GM12878 (cell line): ENCODE measurements at regions not wholly inside any gene's neighbourhood (a gene's known extent, or its start where the extent isn't known, plus 50 kb on each side); places are given as distances from the start of the nearest gene placed in this dataset.

Source experiments
- ATAC-seq: fragments of 200-7000 bp; cut with Tn5 transposase; 3 replicates; pipeline ENCODE4 v1.9.1; 2020; ENCODE audit warnings: mild to moderate bottlenecking, moderate library complexity
- BruUV-seq: library from RNA; stranded (reverse); fragments of 400-500 nt; replicated peaks from 2 replicates; lab custom pipeline; 2021; lab: Mats Ljungman, UMichigan
- CTCF ChIA-PET: fragments of 300-600 bp; sonication (Branson Sonifier 250); formaldehyde crosslinking; extraction: SDS; loops from one replicate; lab custom pipeline; 2021; ENCODE audit warnings: inconsistent platforms; lab: Yijun Ruan, JAX
- POLR2A ChIA-PET: fragments of 350-600 bp; formaldehyde crosslinking; extraction: SDS; loops from one replicate; lab custom pipeline; 2021; ENCODE audit warnings: inconsistent platforms; lab: Charles Lee
- RAD21 ChIA-PET: fragments of 300-600 bp; sonication (Branson Sonifier 250); formaldehyde crosslinking; loops from one replicate; lab custom pipeline; 2023; ENCODE audit warnings: antibody characterized with exemption; ENCODE audit not compliant: unreplicated experiment; lab: Charles Lee
- SMC1A ChIA-PET: fragments of 300-600 bp; sonication (Branson Sonifier 250); formaldehyde crosslinking; loops from one replicate; lab custom pipeline; 2023; ENCODE audit not compliant: unreplicated experiment, uncharacterized antibody; lab: Charles Lee
- DNase-seq: peaks from one replicate; pipeline ENCODE4 v3.0.0-alpha.2; 2011; ENCODE audit warnings: low read depth, low spot score
- FAIRE-seq: peaks from 3 replicates; lab custom pipeline; 2011; peaks lifted over from hg19 to GRCh38; lab: Jason Lieb, UNC
- H2AFZ ChIP-seq: 2 replicates; pipeline ENCODE4 v1.6.0; 2011; ENCODE audit warnings: low read depth, low read length, control low read depth; ENCODE audit not compliant: control insufficient read depth
- H3K27ac ChIP-seq: 2 replicates; pipeline ENCODE4 v1.5.1; 2011; ENCODE audit warnings: control low read depth; ENCODE audit not compliant: control insufficient read depth, insufficient read depth
- H3K27me3 ChIP-seq, 2 experiments: replicated peaks in 1 of 2; 2 replicates each; pipeline versions ENCODE4 v1.6.0 to v1.6.1; 2011; ENCODE audit warnings: low read length in 1 of 2; ENCODE audit not compliant: control insufficient read depth in 2 of 2, insufficient read depth in 2 of 2
- H3K36me3 ChIP-seq, 2 experiments: 2 replicates each; pipeline ENCODE4 v1.5.1; 2011; ENCODE audit warnings: low read length in 1 of 2; ENCODE audit not compliant: control insufficient read depth in 2 of 2, insufficient read depth in 2 of 2
- H3K4me1 ChIP-seq: 2 replicates; pipeline ENCODE4 v1.6.1; 2011; ENCODE audit warnings: mild to moderate bottlenecking, low read length, moderate library complexity, mixed read lengths; ENCODE audit not compliant: control insufficient read depth, insufficient read depth
- H3K4me2 ChIP-seq: 2 replicates; pipeline ENCODE4 v1.6.0; 2011; ENCODE audit warnings: control low read depth; ENCODE audit not compliant: control insufficient read depth, insufficient read depth
- H3K4me3 ChIP-seq: fragments of 200-600 bp; sonication (generic); 2 replicates; pipeline ENCODE4 v1.5.1; 2016
- H3K79me2 ChIP-seq: 2 replicates; pipeline ENCODE4 v1.6.0; 2011; ENCODE audit warnings: low read length; ENCODE audit not compliant: control insufficient read depth, insufficient read depth
- H3K9ac ChIP-seq: 2 replicates; pipeline ENCODE4 v1.8.0; 2011; ENCODE audit warnings: low read length, control low read depth, mixed read lengths; ENCODE audit not compliant: control insufficient read depth, insufficient read depth
- H3K9me3 ChIP-seq: replicated peaks from 3 replicates; pipeline ENCODE4 v1.5.1; 2011; ENCODE audit warnings: mild to moderate bottlenecking, low read length; ENCODE audit not compliant: control insufficient read depth, insufficient read depth
- H4K20me1 ChIP-seq: 2 replicates; pipeline ENCODE4 v1.6.0; 2011; ENCODE audit not compliant: control insufficient read depth, insufficient read depth
- CREM ChIP-seq: IDR thresholded peaks from 2 replicates; pipeline ENCODE4 v1.6.1; 2014; ENCODE audit warnings: antibody characterized with exemption, low read depth
- EGR1 ChIP-seq, 2 experiments: IDR thresholded peaks; 1 replicate in 1 of 2; 2 replicates in 1 of 2; pipeline ENCODE4 v1.6.1; 2011 to 2012; ENCODE audit warnings: low read depth in 2 of 2, low read length in 2 of 2, borderline replicate concordance in 1 of 2, mild to moderate bottlenecking in 1 of 2, moderate library complexity in 1 of 2
- ETV6 ChIP-seq, 2 experiments: fragments of 450-650 bp in 1 of 2; IDR thresholded peaks in 1 of 2; conservative IDR thresholded peaks in 1 of 2; 2 replicates each; pipeline ENCODE4 v1.6.1; 2014; ENCODE audit warnings: antibody characterized with exemption in 1 of 2, borderline replicate concordance in 1 of 2, low read depth in 1 of 2, mild to moderate bottlenecking in 1 of 2, moderate library complexity in 1 of 2
- FOXK2 ChIP-seq: fragments of 450-650 bp; IDR thresholded peaks from 2 replicates; pipeline ENCODE4 v1.6.1; 2017; ENCODE audit warnings: mild to moderate bottlenecking, moderate library complexity
- GABPA ChIP-seq: IDR thresholded peaks from 2 replicates; pipeline ENCODE4 v1.6.1; 2014; ENCODE audit warnings: antibody characterized with exemption, low read depth, mild to moderate bottlenecking, inconsistent platforms
- JUNB ChIP-seq: IDR thresholded peaks from 2 replicates; pipeline ENCODE4 v1.6.1; 2016; ENCODE audit warnings: antibody characterized with exemption, mild to moderate bottlenecking
- KAT2A ChIP-seq: conservative IDR thresholded peaks from 2 replicates; pipeline ENCODE4 v1.6.1; 2011; ENCODE audit warnings: low read depth, low read length; ENCODE audit not compliant: control insufficient read depth
- MEF2A ChIP-seq: IDR thresholded peaks from 2 replicates; pipeline ENCODE4 v1.6.1; 2011; ENCODE audit warnings: low read depth, mild to moderate bottlenecking, low read length, moderate library complexity; ENCODE audit not compliant: insufficient read depth
- MTA2 ChIP-seq: fragments of 450-650 bp; IDR thresholded peaks from 2 replicates; pipeline ENCODE4 v1.6.1; 2016; ENCODE audit warnings: low read depth, mild to moderate bottlenecking, moderate library complexity
- NR2C1 ChIP-seq: fragments of 450-650 bp; IDR thresholded peaks from 2 replicates; pipeline ENCODE4 v1.6.1; 2017; ENCODE audit warnings: antibody characterized with exemption, mild to moderate bottlenecking, moderate library complexity
- PAX8 ChIP-seq: fragments of 450-650 bp; IDR thresholded peaks from 2 replicates; pipeline ENCODE4 v1.6.1; 2017; ENCODE audit warnings: mild to moderate bottlenecking, moderate library complexity
- RAD51 ChIP-seq: fragments of 450-650 bp; IDR thresholded peaks from 2 replicates; pipeline ENCODE4 v1.6.1; 2016; ENCODE audit warnings: moderate library complexity, mild to moderate bottlenecking, inconsistent platforms
- WGBS: methylation state at CpG from one replicate; pipeline ENCODE4 v1.1.6; 2016; ENCODE audit warnings: low lambda C conversion rate; ENCODE audit not compliant: insufficient replicate concordance, insufficient coverage; ENCODE audit errors: missing lambda C conversion rate; 5-methylcytosine and 5-hydroxymethylcytosine counted together
- in situ Hi-C: fragments of 300-500 bp; cut with MboI; formaldehyde crosslinking; loops from 9 replicates; pipeline ENCODE4 v1.14.3; 2018; ENCODE audit warnings: mixed read lengths
- intact Hi-C: fragments of 100-400 bp; cut with micrococcal nuclease; formaldehyde crosslinking; loops from one replicate; pipeline ENCODE4 v1.14.2; 2022; ENCODE audit not compliant: unreplicated experiment
- TF ChIP-seq, protein P1 (sequence below): fragments of 450-650 bp; conservative IDR thresholded peaks from 2 replicates; pipeline ENCODE4 v1.6.1; 2017; ENCODE audit warnings: mild to moderate bottlenecking, moderate library complexity
- TF ChIP-seq, protein P2 (sequence below): fragments of 450-650 bp; IDR thresholded peaks from 2 replicates; pipeline ENCODE4 v1.6.1; 2017; ENCODE audit warnings: mild to moderate bottlenecking, low read depth, inconsistent platforms; ENCODE audit not compliant: poor library complexity, severe bottlenecking
- TF ChIP-seq, protein P3 (sequence below): IDR thresholded peaks from 2 replicates; pipeline ENCODE4 v1.6.1; 2012; ENCODE audit warnings: low read depth, low read length, improper control_type of control experiment
- TF ChIP-seq, protein P4 (sequence below): fragments of 450-650 bp; IDR thresholded peaks from 2 replicates; pipeline ENCODE4 v1.6.1; 2017; ENCODE audit warnings: mild to moderate bottlenecking

DNA sequence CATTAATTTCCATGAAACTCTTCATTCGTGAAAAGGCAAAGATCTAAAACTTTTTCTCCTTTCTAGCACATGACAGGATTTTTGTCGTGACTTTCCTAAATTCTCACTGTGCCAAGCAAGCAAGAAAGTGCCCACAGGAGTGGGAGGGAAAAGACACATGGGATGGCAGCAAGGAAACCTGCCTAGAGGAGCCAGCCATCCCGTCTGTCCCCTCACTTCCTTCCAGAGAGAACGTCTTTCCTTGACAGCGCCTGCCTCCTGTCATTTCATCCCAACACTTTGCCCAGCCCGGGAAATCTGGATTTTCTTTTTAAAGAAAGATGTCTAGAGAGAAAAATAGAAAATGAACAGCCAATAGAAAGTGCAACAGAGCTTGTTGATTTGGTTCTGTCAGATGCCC, 200.6 kb upstream of the PTBP2 start (continued):
- no peak for TF ChIP-seq PAX8
- TF ChIP-seq RAD51: no peak
- TF ChIP-seq FOXK2: no peak

DNA sequence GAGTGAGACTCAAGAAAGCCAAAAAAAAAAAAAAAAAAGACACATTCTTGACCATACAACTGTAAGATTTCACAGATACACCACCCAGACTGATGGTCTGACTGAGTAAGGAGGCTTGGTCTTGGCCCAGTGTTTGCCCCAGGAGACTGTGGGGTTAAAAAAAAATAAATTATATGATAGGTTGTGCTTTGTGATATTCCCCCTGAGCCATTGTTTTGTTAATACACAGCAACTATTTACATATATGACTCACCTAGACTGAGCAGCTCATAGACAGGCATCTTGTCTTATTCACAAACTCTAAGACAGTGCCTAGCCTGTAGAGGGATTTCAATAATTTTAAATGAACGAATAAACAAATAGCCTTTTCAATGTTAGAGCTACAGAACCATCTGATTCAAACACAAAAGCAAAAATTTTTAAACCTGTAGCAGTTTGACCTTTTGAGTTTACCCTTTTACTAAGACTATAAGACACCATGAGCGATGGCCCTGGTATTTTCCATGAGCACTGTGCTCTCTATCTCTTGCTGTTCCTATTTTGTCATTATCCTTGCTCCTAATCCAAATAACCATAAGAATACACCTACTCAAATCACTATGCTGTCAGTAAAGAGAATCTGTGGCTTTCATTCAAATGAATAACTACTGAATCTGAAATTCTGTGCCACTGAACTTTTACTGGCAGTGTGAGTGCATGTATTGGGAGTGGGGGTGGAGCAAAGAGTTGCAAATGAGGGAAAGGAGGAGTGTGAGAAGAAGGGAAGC, 199.4 kb upstream of the PTBP2 start:
- ChIA-PET SMC1A (no interaction called here), CTCF (interaction anchor here (0.6 kb wide), 1 partner anchor 11 kb away, joined by 3 read pairs; no protein-coding TSS in a partner anchor), POLR2A (no interaction called here), RAD21 (no interaction called here)
- Histone ChIP-seq H3K9ac (no peak overlapping the region), H2AFZ (no peak overlapping the region), H3K9me3 (no peaks in the 10 kb centered on the region), H3K27ac (no peak overlapping the region), H3K4me2 (no peak overlapping the region), H3K27me3 (no peaks in the 10 kb centered on the region), H3K79me2 (no peaks in the 10 kb centered on the region), H3K4me3 (no peak overlapping the region), H4K20me1 (no peaks in the 10 kb centered on the region), H3K36me3 (no peaks in the 10 kb centered on the region), H3K4me1 (no peaks in the 10 kb centered on the region)
- intact Hi-C loops: no loop called here
- ATAC-seq (no peak), FAIRE-seq (no peak), DNase-seq (no peak)
- in situ Hi-C loops: no loop called here
- no TSS peak for BruUV-seq
- WGBS: 20% methylated on average over 2 of the region's 2 CpGs
- TF ChIP-seq NR2C1: no peak
- TF ChIP-seq, protein P1, sequence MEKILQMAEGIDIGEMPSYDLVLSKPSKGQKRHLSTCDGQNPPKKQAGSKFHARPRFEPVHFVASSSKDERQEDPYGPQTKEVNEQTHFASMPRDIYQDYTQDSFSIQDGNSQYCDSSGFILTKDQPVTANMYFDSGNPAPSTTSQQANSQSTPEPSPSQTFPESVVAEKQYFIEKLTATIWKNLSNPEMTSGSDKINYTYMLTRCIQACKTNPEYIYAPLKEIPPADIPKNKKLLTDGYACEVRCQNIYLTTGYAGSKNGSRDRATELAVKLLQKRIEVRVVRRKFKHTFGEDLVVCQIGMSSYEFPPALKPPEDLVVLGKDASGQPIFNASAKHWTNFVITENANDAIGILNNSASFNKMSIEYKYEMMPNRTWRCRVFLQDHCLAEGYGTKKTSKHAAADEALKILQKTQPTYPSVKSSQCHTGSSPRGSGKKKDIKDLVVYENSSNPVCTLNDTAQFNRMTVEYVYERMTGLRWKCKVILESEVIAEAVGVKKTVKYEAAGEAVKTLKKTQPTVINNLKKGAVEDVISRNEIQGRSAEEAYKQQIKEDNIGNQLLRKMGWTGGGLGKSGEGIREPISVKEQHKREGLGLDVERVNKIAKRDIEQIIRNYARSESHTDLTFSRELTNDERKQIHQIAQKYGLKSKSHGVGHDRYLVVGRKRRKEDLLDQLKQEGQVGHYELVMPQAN: no peak
- TF ChIP-seq JUNB: no peak
- TF ChIP-seq MTA2: no peak
- no peak for TF ChIP-seq CREM
- TF ChIP-seq EGR1 (IDR thresholded peaks at IDR 0.05; ENCODE audit: borderline replicate concordance in 1 of 2, low read depth in 2 of 2, low read length in 2 of 2): no peak
- TF ChIP-seq, protein P2, sequence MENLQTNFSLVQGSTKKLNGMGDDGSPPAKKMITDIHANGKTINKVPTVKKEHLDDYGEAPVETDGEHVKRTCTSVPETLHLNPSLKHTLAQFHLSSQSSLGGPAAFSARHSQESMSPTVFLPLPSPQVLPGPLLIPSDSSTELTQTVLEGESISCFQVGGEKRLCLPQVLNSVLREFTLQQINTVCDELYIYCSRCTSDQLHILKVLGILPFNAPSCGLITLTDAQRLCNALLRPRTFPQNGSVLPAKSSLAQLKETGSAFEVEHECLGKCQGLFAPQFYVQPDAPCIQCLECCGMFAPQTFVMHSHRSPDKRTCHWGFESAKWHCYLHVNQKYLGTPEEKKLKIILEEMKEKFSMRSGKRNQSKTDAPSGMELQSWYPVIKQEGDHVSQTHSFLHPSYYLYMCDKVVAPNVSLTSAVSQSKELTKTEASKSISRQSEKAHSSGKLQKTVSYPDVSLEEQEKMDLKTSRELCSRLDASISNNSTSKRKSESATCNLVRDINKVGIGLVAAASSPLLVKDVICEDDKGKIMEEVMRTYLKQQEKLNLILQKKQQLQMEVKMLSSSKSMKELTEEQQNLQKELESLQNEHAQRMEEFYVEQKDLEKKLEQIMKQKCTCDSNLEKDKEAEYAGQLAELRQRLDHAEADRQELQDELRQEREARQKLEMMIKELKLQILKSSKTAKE: no peak
- no peak for TF ChIP-seq ETV6 (conservative IDR thresholded peaks at IDR 0.05 in 1 of 2, IDR thresholded peaks at IDR 0.05 in 1 of 2; ENCODE audit: borderline replicate concordance in 1 of 2, low read depth in 1 of 2)
- TF ChIP-seq, protein P3, sequence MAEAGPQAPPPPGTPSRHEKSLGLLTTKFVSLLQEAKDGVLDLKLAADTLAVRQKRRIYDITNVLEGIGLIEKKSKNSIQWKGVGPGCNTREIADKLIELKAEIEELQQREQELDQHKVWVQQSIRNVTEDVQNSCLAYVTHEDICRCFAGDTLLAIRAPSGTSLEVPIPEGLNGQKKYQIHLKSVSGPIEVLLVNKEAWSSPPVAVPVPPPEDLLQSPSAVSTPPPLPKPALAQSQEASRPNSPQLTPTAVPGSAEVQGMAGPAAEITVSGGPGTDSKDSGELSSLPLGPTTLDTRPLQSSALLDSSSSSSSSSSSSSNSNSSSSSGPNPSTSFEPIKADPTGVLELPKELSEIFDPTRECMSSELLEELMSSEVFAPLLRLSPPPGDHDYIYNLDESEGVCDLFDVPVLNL: no peak
- TF ChIP-seq GABPA: no peak
- TF ChIP-seq MEF2A: no peak
- TF ChIP-seq, protein P4, sequence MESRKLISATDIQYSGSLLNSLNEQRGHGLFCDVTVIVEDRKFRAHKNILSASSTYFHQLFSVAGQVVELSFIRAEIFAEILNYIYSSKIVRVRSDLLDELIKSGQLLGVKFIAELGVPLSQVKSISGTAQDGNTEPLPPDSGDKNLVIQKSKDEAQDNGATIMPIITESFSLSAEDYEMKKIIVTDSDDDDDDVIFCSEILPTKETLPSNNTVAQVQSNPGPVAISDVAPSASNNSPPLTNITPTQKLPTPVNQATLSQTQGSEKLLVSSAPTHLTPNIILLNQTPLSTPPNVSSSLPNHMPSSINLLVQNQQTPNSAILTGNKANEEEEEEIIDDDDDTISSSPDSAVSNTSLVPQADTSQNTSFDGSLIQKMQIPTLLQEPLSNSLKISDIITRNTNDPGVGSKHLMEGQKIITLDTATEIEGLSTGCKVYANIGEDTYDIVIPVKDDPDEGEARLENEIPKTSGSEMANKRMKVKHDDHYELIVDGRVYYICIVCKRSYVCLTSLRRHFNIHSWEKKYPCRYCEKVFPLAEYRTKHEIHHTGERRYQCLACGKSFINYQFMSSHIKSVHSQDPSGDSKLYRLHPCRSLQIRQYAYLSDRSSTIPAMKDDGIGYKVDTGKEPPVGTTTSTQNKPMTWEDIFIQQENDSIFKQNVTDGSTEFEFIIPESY: no peak
- TF ChIP-seq KAT2A: no peak
